OCI-LY7 (cell line): ENCODE measurements at regions not wholly inside any gene's neighbourhood (a gene's known extent, or its start where the extent isn't known, plus 50 kb on each side); places are given as distances from the start of the nearest gene placed in this dataset.

Experiments used
- BruUV-seq: library from RNA; stranded (reverse); fragments of 400-500 nt; replicated peaks from 2 replicates; lab custom pipeline; 2021; lab: Mats Ljungman, UMichigan
- CTCF ChIA-PET: fragments of 300-600 bp; sonication (Branson Sonifier 250); formaldehyde crosslinking; loops from one replicate; lab custom pipeline; 2022; ENCODE audit warnings: antibody characterized with exemption; ENCODE audit not compliant: unreplicated experiment; lab: Charles Lee
- POLR2A ChIA-PET: fragments of 300-600 bp; sonication (Branson Sonifier 250); formaldehyde crosslinking; loops from one replicate; lab custom pipeline; 2022; ENCODE audit warnings: antibody characterized with exemption; lab: Charles Lee
- DNase-seq: peaks from one replicate; pipeline ENCODE4 v3.0.0-alpha.2; 2015; ENCODE audit warnings: low spot score
- H2AFZ ChIP-seq: fragments of 200-600 bp; sonication (generic), shearing (Covaris generic); 2 replicates; pipeline ENCODE4 v1.6.1; 2014; ENCODE audit warnings: mild to moderate bottlenecking, antibody characterized with exemption, low read length, moderate library complexity
- H3K27ac ChIP-seq: fragments of 200-600 bp; sonication (generic); 2 replicates; pipeline ENCODE4 v1.5.1; 2014; ENCODE audit warnings: mixed run types, low read depth, mild to moderate bottlenecking, moderate library complexity, low read length, inconsistent platforms; ENCODE audit not compliant: poor library complexity, severe bottlenecking
- H3K36me3 ChIP-seq: fragments of 200-600 bp; sonication (generic); 2 replicates; pipeline ENCODE4 v1.6.1; 2014; ENCODE audit warnings: mild to moderate bottlenecking, antibody characterized with exemption, low read length, moderate library complexity, mixed read lengths; ENCODE audit not compliant: insufficient read depth
- H3K4me1 ChIP-seq: fragments of 200-600 bp; sonication (generic); 2 replicates; pipeline ENCODE4 v1.5.1; 2014; ENCODE audit warnings: mild to moderate bottlenecking, low read length; ENCODE audit not compliant: insufficient read depth, poor library complexity, severe bottlenecking
- H3K4me2 ChIP-seq: fragments of 200-600 bp; sonication (generic); 2 replicates; pipeline ENCODE4 v1.6.1; 2014; ENCODE audit warnings: mild to moderate bottlenecking, low read length
- H3K4me3 ChIP-seq: fragments of 200-600 bp; sonication (generic); 2 replicates; pipeline ENCODE4 v1.5.1; 2014; ENCODE audit warnings: mild to moderate bottlenecking, low read depth, low read length; ENCODE audit not compliant: poor library complexity, severe bottlenecking
- H3K79me2 ChIP-seq: fragments of 200-600 bp; sonication (generic); 2 replicates; pipeline ENCODE4 v1.6.1; 2016; ENCODE audit warnings: low read depth, mild to moderate bottlenecking, low read length, moderate library complexity, mixed read lengths; ENCODE audit not compliant: insufficient read depth
- H3K9me2 ChIP-seq: fragments of 200-600 bp; sonication (generic); 2 replicates; pipeline ENCODE4 v1.6.1; 2016; ENCODE audit warnings: mild to moderate bottlenecking, low read length, mixed read lengths; ENCODE audit not compliant: insufficient read depth
- H3K9me3 ChIP-seq: fragments of 200-600 bp; sonication (generic); 2 replicates; pipeline ENCODE4 v1.6.1; 2014; ENCODE audit warnings: mild to moderate bottlenecking, mixed run types, low read length, mixed read lengths
- H4K20me1 ChIP-seq: fragments of 200-600 bp; sonication (generic); 2 replicates; pipeline ENCODE4 v1.6.1; 2014; ENCODE audit warnings: mild to moderate bottlenecking, antibody characterized with exemption, low read length, moderate library complexity, mixed read lengths; ENCODE audit not compliant: insufficient read depth
- EZH2phosphoT487 ChIP-seq: fragments of 200-600 bp; sonication (generic); IDR thresholded peaks from 2 replicates; pipeline ENCODE4 v1.6.1; 2018; ENCODE audit warnings: low read depth, borderline replicate concordance, mild to moderate bottlenecking, mixed run types, antibody characterized with exemption, low read length, moderate library complexity, mixed read lengths
- intact Hi-C: fragments of 100-400 bp; cut with micrococcal nuclease; formaldehyde crosslinking; loops from one replicate; pipeline ENCODE4 v1.10.0; 2022; ENCODE audit not compliant: unreplicated experiment
- TF ChIP-seq, protein P1 (sequence below): fragments of 200-600 bp; sonication (generic); conservative IDR thresholded peaks from 2 replicates; pipeline ENCODE4 v1.5.1; 2014; ENCODE audit warnings: mild to moderate bottlenecking, antibody characterized with exemption, low read length, moderate library complexity, mixed read lengths

DNA sequence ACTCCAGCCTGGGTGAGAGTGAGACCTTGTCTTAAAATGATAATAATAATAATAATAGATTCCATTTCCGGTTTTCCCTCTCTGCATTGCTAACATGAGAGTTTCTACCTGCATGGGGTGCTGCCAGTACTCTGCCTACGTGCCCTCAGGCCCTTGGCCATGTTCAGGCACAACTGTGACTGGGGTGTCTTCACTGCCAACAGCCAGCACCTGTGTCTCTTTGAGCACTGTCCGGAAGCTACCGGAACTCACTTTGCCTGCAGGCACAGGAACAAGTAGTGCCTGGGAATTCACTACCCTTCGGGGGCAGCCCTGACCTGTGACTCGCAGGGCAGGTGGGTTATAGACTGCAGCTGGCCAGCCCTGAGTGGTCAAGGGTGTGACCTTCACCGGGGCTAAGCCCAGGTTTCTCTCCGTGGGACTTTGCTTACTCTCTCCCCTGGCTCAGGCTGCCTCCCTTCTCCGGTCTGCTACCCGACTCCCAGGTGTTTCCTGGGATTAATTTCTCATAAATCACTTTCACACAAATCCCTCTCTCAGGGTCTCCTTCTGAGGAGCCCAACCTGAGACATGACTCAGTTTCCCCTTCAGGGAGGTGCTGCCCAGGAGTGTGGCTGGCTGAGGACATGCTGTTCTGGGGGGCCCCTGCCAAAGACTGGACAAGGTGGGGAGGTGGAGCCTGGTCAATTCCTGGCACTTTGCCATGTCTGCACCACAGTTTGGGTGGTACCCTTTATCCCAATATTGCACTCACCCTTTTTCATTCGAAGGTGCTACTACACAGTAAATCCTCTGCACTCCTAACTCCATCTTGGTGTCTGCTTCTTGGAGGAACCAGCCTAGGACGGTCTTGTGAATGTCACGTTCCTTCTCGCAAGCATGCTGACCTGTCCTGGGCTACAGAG, 79.5 kb upstream of the RALGAPA2 start:
- H3K27ac ChIP-seq = no peak overlapping the region
- no peaks in the 10 kb centered on the region for H3K79me2 ChIP-seq
- H3K9me2 ChIP-seq = no peaks in the 10 kb centered on the region
- TF ChIP-seq EZH2phosphoT487 = no peak
- TF ChIP-seq, protein P1, sequence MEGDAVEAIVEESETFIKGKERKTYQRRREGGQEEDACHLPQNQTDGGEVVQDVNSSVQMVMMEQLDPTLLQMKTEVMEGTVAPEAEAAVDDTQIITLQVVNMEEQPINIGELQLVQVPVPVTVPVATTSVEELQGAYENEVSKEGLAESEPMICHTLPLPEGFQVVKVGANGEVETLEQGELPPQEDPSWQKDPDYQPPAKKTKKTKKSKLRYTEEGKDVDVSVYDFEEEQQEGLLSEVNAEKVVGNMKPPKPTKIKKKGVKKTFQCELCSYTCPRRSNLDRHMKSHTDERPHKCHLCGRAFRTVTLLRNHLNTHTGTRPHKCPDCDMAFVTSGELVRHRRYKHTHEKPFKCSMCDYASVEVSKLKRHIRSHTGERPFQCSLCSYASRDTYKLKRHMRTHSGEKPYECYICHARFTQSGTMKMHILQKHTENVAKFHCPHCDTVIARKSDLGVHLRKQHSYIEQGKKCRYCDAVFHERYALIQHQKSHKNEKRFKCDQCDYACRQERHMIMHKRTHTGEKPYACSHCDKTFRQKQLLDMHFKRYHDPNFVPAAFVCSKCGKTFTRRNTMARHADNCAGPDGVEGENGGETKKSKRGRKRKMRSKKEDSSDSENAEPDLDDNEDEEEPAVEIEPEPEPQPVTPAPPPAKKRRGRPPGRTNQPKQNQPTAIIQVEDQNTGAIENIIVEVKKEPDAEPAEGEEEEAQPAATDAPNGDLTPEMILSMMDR = no peak
- H3K36me3 ChIP-seq = no peaks in the 10 kb centered on the region
- no TSS peak for BruUV-seq
- no peaks in the 10 kb centered on the region for H3K4me1 ChIP-seq
- intact Hi-C loops = no loop called here
- no peak overlapping the region for H2AFZ ChIP-seq
- ChIA-PET POLR2A (no interaction called here), CTCF (no interaction called here)
- H4K20me1 ChIP-seq = no peaks in the 10 kb centered on the region
- no peak for DNase-seq
- H3K4me3 ChIP-seq = no peak overlapping the region
- no peaks in the 10 kb centered on the region for H3K9me3 ChIP-seq
- no peak overlapping the region for H3K4me2 ChIP-seq

DNA sequence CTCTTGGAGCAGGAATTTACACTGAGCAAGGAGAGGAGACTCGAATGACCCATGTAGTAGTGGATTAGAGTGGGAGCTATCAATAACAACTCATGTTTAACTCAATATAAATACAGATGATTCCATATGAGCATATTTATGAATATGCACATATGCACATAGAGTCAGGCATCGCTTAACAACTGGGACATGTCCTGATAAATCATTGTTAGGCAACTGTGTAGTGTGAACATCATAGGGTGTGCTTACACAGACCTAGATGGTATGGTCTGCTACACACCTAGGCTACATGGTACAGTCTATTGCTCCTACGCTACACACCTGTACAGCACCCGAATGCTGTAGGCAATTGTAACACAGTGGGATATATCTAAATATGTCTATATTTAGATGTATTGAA, 75.9 kb upstream of the RALGAPA2 start:
- Histone ChIP-seq H3K4me1 (no peaks in the 10 kb centered on the region), H3K27ac (no peak overlapping the region), H3K4me3 (no peak overlapping the region), H3K79me2 (no peaks in the 10 kb centered on the region), H3K9me2 (no peaks in the 10 kb centered on the region), H3K9me3 (no peaks in the 10 kb centered on the region), H3K4me2 (no peak overlapping the region), H4K20me1 (no peaks in the 10 kb centered on the region), H2AFZ (no peak overlapping the region), H3K36me3 (no peaks in the 10 kb centered on the region)
- TF ChIP-seq, protein P1 = no peak
- no peak for TF ChIP-seq EZH2phosphoT487
- ChIA-PET POLR2A (no interaction called here), CTCF (no interaction called here)
- DNase-seq = no peak
- intact Hi-C loops = no loop called here
- no TSS peak for BruUV-seq

DNA sequence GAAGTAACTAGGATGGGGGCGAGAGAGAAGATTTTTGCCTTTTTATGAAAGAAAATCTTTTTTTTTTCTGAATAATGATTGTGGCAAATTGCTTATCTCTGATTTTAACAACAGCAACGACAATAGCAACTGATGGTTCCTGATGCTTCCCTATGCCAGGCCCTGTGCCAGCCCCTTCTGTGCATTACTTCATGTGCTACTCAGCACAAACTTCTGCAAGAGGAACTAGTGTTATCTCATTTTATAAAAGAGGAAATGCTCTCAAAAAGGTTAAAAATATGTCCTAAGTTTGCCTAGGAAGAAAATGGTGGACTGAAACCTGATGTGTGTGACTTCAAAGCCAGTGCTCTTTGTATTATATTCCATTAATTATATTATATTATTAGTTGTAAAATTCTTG, 74.0 kb upstream of the RALGAPA2 start:
- no peak overlapping the region for H3K4me2 ChIP-seq
- H3K4me3 ChIP-seq = no peak overlapping the region
- no peaks in the 10 kb centered on the region for H3K9me2 ChIP-seq
- H3K4me1 ChIP-seq = no peaks in the 10 kb centered on the region
- no TSS peak for BruUV-seq
- DNase-seq = no peak
- H4K20me1 ChIP-seq = no peaks in the 10 kb centered on the region
- H3K9me3 ChIP-seq = no peaks in the 10 kb centered on the region
- H3K27ac ChIP-seq = no peak overlapping the region
- H3K79me2 ChIP-seq = no peaks in the 10 kb centered on the region
- TF ChIP-seq EZH2phosphoT487 = no peak
- TF ChIP-seq, protein P1 = no peak
- intact Hi-C loops = no loop called here
- H2AFZ ChIP-seq = no peak overlapping the region
- POLR2A ChIA-PET = no interaction called here
- H3K36me3 ChIP-seq = no peaks in the 10 kb centered on the region
- CTCF ChIA-PET = no interaction called here
